ENCODE measurements at regions not wholly inside any gene's neighbourhood (a gene's known extent, or its start where the extent isn't known, plus 50 kb on each side); places are given as distances from the start of the nearest gene placed in this dataset.

DNA sequence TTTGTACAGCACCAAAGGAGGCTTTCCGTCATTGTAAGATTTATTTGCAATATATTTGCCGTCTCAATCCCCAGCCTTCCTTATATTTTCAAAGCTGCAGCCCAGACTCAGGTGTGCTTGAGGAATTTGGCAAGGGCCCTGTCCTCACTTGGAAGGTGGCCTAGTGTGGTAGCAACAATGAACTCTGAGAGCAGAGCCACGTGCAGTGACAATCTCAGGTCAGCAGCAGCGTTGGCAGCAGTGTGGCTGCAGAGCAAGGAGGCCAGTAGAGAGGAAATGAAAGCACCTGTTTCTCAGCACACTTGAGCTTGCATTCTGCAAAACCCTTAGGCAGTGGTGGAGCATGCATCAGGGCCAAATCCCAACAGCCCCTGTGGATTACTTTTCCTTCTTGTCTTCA lies 613.5 kb downstream of the RBFOX1 start:
- H3K36me3 Mint-ChIP-seq (ENCODE audit: low read depth): no peaks in the 10 kb centered on the region
- DNase-seq (ENCODE audit: low spot score) (no peak), ATAC-seq (peak; percentile 26; the same call in 1 of the 3 replicates)
- H3K4me3 Mint-ChIP-seq: no peak overlapping the region
- Histone ChIP-seq H3K4me1 (ENCODE audit: insufficient read depth) (no peaks in the 10 kb centered on the region), H4K20me1 (replicated peaks; ENCODE audit: insufficient read depth) (no peaks in the 10 kb centered on the region), H3K9me2 (ENCODE audit: insufficient read depth) (no peaks in the 10 kb centered on the region), H3K27me3 (ENCODE audit: insufficient read depth) (no peaks in the 10 kb centered on the region), H3K4me2 (no peak overlapping the region), H3F3A (replicated peaks; ENCODE audit: low read depth) (no peaks in the 10 kb centered on the region), H3K4me3 (no peak overlapping the region), H2AFZ (no peak overlapping the region), H3K27ac (ENCODE audit: low read depth) (no peak overlapping the region), H3K79me2 (replicated peaks; ENCODE audit: insufficient read depth) (no peaks in the 10 kb centered on the region), H3K36me3 (ENCODE audit: insufficient read depth) (no peaks in the 10 kb centered on the region)
- H3K4me1 Mint-ChIP-seq: no peaks in the 10 kb centered on the region
- H3K27me3 Mint-ChIP-seq (ENCODE audit: insufficient read depth, low read depth, poor library complexity): no peaks in the 10 kb centered on the region
- H3K9me3 Mint-ChIP-seq: no peaks in the 10 kb centered on the region
- H3K27ac Mint-ChIP-seq: no peak overlapping the region
- no peak for TF ChIP-seq EZH2phosphoT487 (IDR thresholded peaks at IDR 0.05; ENCODE audit: unreplicated experiment)
- no peak for TF ChIP-seq NANOG (IDR thresholded peaks at IDR 0.05; ENCODE audit: borderline replicate concordance)
- TF ChIP-seq POLR2AphosphoS5 (IDR thresholded peaks at IDR 0.05; ENCODE audit: low read depth): no peak
- TF ChIP-seq JUNB (IDR thresholded peaks at IDR 0.05; ENCODE audit: unreplicated experiment): no peak
- TF ChIP-seq ZNF331 (CRISPR knock-in tag; IDR thresholded peaks at IDR 0.05; ENCODE audit: low read depth): no peak
- TF ChIP-seq ETS1 (IDR thresholded peaks at IDR 0.05): no peak
- TF ChIP-seq STAT1 (IDR thresholded peaks at IDR 0.05; ENCODE audit: unreplicated experiment): no peak
- no peak for TF ChIP-seq EZH2 (IDR thresholded peaks at IDR 0.05; ENCODE audit: low read depth, unreplicated experiment)
- TF ChIP-seq CTCF (conservative IDR thresholded peaks at IDR 0.05; ENCODE audit: low read depth in 2 of 2): no peak
- TF ChIP-seq ZNF114 (CRISPR knock-in tag; IDR thresholded peaks at IDR 0.05): no peak
- TF ChIP-seq CREB1 (CRISPR knock-in tag; IDR thresholded peaks at IDR 0.05; ENCODE audit: low read depth): no peak
- TF ChIP-seq, protein P1, sequence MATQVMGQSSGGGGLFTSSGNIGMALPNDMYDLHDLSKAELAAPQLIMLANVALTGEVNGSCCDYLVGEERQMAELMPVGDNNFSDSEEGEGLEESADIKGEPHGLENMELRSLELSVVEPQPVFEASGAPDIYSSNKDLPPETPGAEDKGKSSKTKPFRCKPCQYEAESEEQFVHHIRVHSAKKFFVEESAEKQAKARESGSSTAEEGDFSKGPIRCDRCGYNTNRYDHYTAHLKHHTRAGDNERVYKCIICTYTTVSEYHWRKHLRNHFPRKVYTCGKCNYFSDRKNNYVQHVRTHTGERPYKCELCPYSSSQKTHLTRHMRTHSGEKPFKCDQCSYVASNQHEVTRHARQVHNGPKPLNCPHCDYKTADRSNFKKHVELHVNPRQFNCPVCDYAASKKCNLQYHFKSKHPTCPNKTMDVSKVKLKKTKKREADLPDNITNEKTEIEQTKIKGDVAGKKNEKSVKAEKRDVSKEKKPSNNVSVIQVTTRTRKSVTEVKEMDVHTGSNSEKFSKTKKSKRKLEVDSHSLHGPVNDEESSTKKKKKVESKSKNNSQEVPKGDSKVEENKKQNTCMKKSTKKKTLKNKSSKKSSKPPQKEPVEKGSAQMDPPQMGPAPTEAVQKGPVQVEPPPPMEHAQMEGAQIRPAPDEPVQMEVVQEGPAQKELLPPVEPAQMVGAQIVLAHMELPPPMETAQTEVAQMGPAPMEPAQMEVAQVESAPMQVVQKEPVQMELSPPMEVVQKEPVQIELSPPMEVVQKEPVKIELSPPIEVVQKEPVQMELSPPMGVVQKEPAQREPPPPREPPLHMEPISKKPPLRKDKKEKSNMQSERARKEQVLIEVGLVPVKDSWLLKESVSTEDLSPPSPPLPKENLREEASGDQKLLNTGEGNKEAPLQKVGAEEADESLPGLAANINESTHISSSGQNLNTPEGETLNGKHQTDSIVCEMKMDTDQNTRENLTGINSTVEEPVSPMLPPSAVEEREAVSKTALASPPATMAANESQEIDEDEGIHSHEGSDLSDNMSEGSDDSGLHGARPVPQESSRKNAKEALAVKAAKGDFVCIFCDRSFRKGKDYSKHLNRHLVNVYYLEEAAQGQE (IDR thresholded peaks at IDR 0.05; ENCODE audit: unreplicated experiment): no peak
- TF ChIP-seq ZNF462 (CRISPR knock-in tag; IDR thresholded peaks at IDR 0.05): no peak

All from GM23338 (cell line).